ENCODE measurements at regions not wholly inside any gene's neighbourhood (a gene's known extent, or its start where the extent isn't known, plus 50 kb on each side); places are given as distances from the start of the nearest gene placed in this dataset.

DNA sequence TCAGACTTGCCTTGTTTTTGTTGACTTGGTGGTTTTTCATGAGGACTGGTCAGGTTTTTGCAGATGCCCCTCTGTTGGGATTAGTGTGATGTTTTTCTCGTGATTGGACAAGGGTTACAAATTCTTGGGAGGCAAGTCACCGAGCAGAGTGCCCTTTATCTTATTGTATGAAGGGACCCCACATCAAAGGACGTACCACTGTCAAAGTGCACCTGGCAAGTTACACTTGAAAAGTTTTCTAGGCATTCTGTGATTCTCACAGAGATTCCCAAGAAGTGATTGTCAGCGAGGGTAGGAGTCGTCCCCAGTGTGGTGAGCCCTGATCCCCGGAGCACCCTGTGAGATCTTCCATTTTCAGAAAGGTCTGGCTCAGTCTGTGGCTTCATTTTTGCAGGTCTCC is 110.1 kb downstream of the POLR2M start:
- TF ChIP-seq POLR2AphosphoS5 (IDR thresholded peaks at IDR 0.05; ENCODE audit: low read depth) (no peak), GABPA (IDR thresholded peaks at IDR 0.05; ENCODE audit: low read depth) (no peak)
- TF ChIP-seq, protein P1, sequence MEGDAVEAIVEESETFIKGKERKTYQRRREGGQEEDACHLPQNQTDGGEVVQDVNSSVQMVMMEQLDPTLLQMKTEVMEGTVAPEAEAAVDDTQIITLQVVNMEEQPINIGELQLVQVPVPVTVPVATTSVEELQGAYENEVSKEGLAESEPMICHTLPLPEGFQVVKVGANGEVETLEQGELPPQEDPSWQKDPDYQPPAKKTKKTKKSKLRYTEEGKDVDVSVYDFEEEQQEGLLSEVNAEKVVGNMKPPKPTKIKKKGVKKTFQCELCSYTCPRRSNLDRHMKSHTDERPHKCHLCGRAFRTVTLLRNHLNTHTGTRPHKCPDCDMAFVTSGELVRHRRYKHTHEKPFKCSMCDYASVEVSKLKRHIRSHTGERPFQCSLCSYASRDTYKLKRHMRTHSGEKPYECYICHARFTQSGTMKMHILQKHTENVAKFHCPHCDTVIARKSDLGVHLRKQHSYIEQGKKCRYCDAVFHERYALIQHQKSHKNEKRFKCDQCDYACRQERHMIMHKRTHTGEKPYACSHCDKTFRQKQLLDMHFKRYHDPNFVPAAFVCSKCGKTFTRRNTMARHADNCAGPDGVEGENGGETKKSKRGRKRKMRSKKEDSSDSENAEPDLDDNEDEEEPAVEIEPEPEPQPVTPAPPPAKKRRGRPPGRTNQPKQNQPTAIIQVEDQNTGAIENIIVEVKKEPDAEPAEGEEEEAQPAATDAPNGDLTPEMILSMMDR (IDR thresholded peaks at IDR 0.05; ENCODE audit: insufficient read depth, low read length), result no peak
- TF ChIP-seq, protein P2, sequence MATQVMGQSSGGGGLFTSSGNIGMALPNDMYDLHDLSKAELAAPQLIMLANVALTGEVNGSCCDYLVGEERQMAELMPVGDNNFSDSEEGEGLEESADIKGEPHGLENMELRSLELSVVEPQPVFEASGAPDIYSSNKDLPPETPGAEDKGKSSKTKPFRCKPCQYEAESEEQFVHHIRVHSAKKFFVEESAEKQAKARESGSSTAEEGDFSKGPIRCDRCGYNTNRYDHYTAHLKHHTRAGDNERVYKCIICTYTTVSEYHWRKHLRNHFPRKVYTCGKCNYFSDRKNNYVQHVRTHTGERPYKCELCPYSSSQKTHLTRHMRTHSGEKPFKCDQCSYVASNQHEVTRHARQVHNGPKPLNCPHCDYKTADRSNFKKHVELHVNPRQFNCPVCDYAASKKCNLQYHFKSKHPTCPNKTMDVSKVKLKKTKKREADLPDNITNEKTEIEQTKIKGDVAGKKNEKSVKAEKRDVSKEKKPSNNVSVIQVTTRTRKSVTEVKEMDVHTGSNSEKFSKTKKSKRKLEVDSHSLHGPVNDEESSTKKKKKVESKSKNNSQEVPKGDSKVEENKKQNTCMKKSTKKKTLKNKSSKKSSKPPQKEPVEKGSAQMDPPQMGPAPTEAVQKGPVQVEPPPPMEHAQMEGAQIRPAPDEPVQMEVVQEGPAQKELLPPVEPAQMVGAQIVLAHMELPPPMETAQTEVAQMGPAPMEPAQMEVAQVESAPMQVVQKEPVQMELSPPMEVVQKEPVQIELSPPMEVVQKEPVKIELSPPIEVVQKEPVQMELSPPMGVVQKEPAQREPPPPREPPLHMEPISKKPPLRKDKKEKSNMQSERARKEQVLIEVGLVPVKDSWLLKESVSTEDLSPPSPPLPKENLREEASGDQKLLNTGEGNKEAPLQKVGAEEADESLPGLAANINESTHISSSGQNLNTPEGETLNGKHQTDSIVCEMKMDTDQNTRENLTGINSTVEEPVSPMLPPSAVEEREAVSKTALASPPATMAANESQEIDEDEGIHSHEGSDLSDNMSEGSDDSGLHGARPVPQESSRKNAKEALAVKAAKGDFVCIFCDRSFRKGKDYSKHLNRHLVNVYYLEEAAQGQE (IDR thresholded peaks at IDR 0.05; ENCODE audit: insufficient replicate concordance, low read depth), result no peak
